Liver (tissue), 7 donors: ENCODE measurements at regions not wholly inside any gene's neighbourhood (a gene's known extent, or its start where the extent isn't known, plus 50 kb on each side); places are given as distances from the start of the nearest gene placed in this dataset.

Experiments used
- DNase-seq: peaks from one replicate; pipeline ENCODE4 v3.0.0-alpha.2; 2017; ENCODE audit warnings: low spot score
- H3K27ac ChIP-seq, 2 donors: one replicate each; pipeline ENCODE4 v1.7.0; 2013; ENCODE audit warnings: inconsistent platforms in 2 of 2, low read length in 2 of 2, control low read depth in 1 of 2, low read depth in 1 of 2, mild to moderate bottlenecking in 1 of 2
- H3K27me3 ChIP-seq, 4 donors: one replicate each; pipeline versions ENCODE4 v1.6.1 to v1.7.0; 2013; ENCODE audit warnings: low read length in 3 of 4, inconsistent platforms in 1 of 4, mild to moderate bottlenecking in 1 of 4, moderate library complexity in 1 of 4; ENCODE audit not compliant: control insufficient read depth in 4 of 4, insufficient read depth in 4 of 4
- H3K36me3 ChIP-seq, 4 donors: one replicate each; pipeline versions ENCODE4 v1.6.1 to v1.7.0; 2013; ENCODE audit warnings: low read length in 3 of 4, mild to moderate bottlenecking in 3 of 4, low read depth in 1 of 4, moderate library complexity in 1 of 4; ENCODE audit not compliant: control insufficient read depth in 4 of 4, insufficient read depth in 3 of 4
- H3K4me1 ChIP-seq, 4 donors: one replicate each; pipeline versions ENCODE4 v1.6.1 to v1.7.0; 2013; ENCODE audit warnings: low read length in 3 of 4, mild to moderate bottlenecking in 3 of 4, moderate library complexity in 1 of 4; ENCODE audit not compliant: control insufficient read depth in 4 of 4, insufficient read depth in 4 of 4
- H3K4me3 ChIP-seq, 3 donors: one replicate each; pipeline versions ENCODE4 v1.6.1 to v1.7.0; 2013; ENCODE audit warnings: low read length in 3 of 3, control low read depth in 1 of 3, low read depth in 1 of 3, mild to moderate bottlenecking in 1 of 3
- H3K9ac ChIP-seq, 2 donors: one replicate each; pipeline ENCODE4 v1.7.0; 2013; ENCODE audit warnings: low read length in 2 of 2, mild to moderate bottlenecking in 2 of 2, moderate library complexity in 2 of 2, control low read depth in 1 of 2, low read depth in 1 of 2
- H3K9me3 ChIP-seq, 4 donors: one replicate each; pipeline versions ENCODE4 v1.6.1 to v1.7.0; 2013; ENCODE audit warnings: low read length in 3 of 4; ENCODE audit not compliant: control insufficient read depth in 4 of 4
- ATF3 ChIP-seq: IDR thresholded peaks from 2 replicates; pipeline ENCODE4 v1.6.1; 2016; ENCODE audit warnings: antibody characterized with exemption
- EGR1 ChIP-seq, 2 donors: IDR thresholded peaks; 2 replicates each; pipeline ENCODE4 v1.6.1; 2016 to 2018; ENCODE audit warnings: antibody characterized with exemption in 2 of 2, low read depth in 2 of 2
- FOXA1 ChIP-seq: IDR thresholded peaks from 2 replicates; pipeline ENCODE4 v1.6.1; 2016; ENCODE audit warnings: antibody characterized with exemption
- GABPA ChIP-seq, 2 donors: IDR thresholded peaks in 1 of 2; conservative IDR thresholded peaks in 1 of 2; 2 replicates each; pipeline ENCODE4 v1.6.1; 2016; ENCODE audit warnings: antibody characterized with exemption in 2 of 2, mild to moderate bottlenecking in 1 of 2, moderate library complexity in 1 of 2
- HNF4A ChIP-seq, 2 donors: conservative IDR thresholded peaks; 2 replicates each; pipeline ENCODE4 v1.6.1; 2016; ENCODE audit warnings: antibody characterized with exemption in 2 of 2, mild to moderate bottlenecking in 2 of 2
- HNF4G ChIP-seq: IDR thresholded peaks from 2 replicates; pipeline ENCODE4 v1.6.1; 2016; ENCODE audit warnings: antibody characterized with exemption
- JUND ChIP-seq, 2 donors: IDR thresholded peaks; 2 replicates each; pipeline ENCODE4 v1.6.1; 2016; ENCODE audit warnings: antibody characterized with exemption in 2 of 2
- MAX ChIP-seq: IDR thresholded peaks from 2 replicates; pipeline ENCODE4 v1.6.1; 2016; ENCODE audit warnings: antibody characterized with exemption
- REST ChIP-seq: IDR thresholded peaks from 2 replicates; pipeline ENCODE4 v1.6.1; 2016; ENCODE audit warnings: antibody characterized with exemption, mild to moderate bottlenecking
- SP1 ChIP-seq: IDR thresholded peaks from 2 replicates; pipeline ENCODE4 v1.6.1; 2018; ENCODE audit warnings: antibody characterized with exemption, mild to moderate bottlenecking
- YY1 ChIP-seq: IDR thresholded peaks from 2 replicates; pipeline ENCODE4 v1.6.1; 2016; ENCODE audit warnings: antibody characterized with exemption, mild to moderate bottlenecking
- WGBS: extraction: QIAGEN DNeasy Blood & Tissue Kit; methylation state at CpG from one replicate; pipeline ENCODE4 v1.1.7; 2013; 5-methylcytosine and 5-hydroxymethylcytosine counted together
- TF ChIP-seq, protein P1 (sequence below): IDR thresholded peaks from 2 replicates; pipeline ENCODE4 v1.6.1; 2016; ENCODE audit warnings: antibody characterized with exemption
- donor health status: healthy.
- donor health status: healthy.
- donor health status: healthy.
- donor health status: healthy.

DNA sequence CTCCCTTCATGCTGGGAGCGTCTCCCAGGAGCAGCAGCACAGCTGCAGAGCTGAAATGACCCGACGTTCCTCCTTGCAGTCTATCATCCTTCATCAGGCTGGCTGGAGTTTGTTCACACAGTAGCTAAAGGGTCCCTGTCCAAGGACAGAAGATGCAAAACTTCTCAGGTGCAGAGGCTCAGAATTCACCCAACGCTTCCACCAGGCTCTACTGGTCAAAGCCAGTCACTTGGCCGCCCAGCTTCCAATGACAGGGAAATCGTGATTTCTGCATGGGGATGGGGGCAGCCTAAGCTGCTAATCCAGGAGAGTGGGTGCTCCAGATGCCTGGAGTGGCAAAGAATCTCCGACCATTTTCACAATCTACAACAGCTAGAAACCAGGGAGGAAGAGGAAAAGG lies 97.0 kb upstream of the SALL3 start:
- 72% methylated on average over 7 of the region's 7 CpGs for WGBS
- no peak overlapping the region for H3K9ac ChIP-seq
- H3K9me3 ChIP-seq: no peaks in the 10 kb centered on the region
- H3K4me3 ChIP-seq: no peak overlapping the region
- H3K36me3 ChIP-seq: no peaks in the 10 kb centered on the region
- TF ChIP-seq, protein P1, sequence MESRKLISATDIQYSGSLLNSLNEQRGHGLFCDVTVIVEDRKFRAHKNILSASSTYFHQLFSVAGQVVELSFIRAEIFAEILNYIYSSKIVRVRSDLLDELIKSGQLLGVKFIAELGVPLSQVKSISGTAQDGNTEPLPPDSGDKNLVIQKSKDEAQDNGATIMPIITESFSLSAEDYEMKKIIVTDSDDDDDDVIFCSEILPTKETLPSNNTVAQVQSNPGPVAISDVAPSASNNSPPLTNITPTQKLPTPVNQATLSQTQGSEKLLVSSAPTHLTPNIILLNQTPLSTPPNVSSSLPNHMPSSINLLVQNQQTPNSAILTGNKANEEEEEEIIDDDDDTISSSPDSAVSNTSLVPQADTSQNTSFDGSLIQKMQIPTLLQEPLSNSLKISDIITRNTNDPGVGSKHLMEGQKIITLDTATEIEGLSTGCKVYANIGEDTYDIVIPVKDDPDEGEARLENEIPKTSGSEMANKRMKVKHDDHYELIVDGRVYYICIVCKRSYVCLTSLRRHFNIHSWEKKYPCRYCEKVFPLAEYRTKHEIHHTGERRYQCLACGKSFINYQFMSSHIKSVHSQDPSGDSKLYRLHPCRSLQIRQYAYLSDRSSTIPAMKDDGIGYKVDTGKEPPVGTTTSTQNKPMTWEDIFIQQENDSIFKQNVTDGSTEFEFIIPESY: no peak
- no peak for TF ChIP-seq SP1
- no peak for TF ChIP-seq HNF4G
- no peak for TF ChIP-seq MAX
- TF ChIP-seq ATF3: no peak
- no peak for DNase-seq
- H3K4me1 ChIP-seq: no peaks in the 10 kb centered on the region
- no peaks in the 10 kb centered on the region for H3K27me3 ChIP-seq
- H3K27ac ChIP-seq: no peak overlapping the region

- no peak overlapping the region for H3K9ac ChIP-seq
- no peak for TF ChIP-seq SP1
- no peak for TF ChIP-seq JUND (IDR thresholded peaks at IDR 0.05)
- no peak overlapping the region for H3K27ac ChIP-seq
- whole genome bisulfite sequencing: 86% methylated on average over 4 of the region's 4 CpGs
- H3K9me3 ChIP-seq: no peaks in the 10 kb centered on the region
- no peak for DNase-seq
- H3K4me1 ChIP-seq: no peaks in the 10 kb centered on the region
- no peaks in the 10 kb centered on the region for H3K27me3 ChIP-seq
- H3K36me3 ChIP-seq: no peaks in the 10 kb centered on the region
- no peak overlapping the region for H3K4me3 ChIP-seq
Observed at GRCh38 chr18:78883501-78883900, 96.1 kb upstream of the SALL3 start.

DNA sequence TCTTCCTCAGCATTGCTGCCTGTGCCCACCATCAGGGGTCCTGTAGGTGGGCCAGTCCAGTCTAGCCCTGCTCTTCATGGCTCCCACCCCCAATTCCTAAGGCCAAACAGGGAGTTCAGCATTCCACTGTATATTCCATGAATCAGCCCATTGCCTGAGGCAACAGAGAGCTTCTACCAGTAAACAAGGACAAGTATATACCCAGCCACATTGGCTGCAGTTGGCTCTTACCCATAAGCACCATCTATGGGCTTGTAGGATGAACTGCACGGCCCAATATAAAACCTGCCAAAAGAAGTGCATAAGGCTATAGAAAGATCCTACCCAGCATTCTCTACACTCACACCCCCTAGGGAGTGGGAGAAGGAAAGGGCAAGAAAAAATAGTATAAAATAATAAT lies 95.1 kb upstream of the SALL3 start:
- DNase-seq: no peak

More for the DNA sequence above, 95.1 kb upstream of the SALL3 start:
- 81% methylated on average over 1 of the region's 1 CpG for WGBS
- Histone ChIP-seq H3K4me1 (no peaks in the 10 kb centered on the region), H3K9me3 (peaks cover 0 to 9% (median under 1%) of the 10 kb centered on the region in 4 donors), H3K4me3 (no peak overlapping the region), H3K9ac (no peak overlapping the region), H3K36me3 (no peaks in the 10 kb centered on the region), H3K27me3 (no peaks in the 10 kb centered on the region), H3K27ac (no peak overlapping the region)
- no peak for TF ChIP-seq FOXA1
- TF ChIP-seq GABPA (IDR thresholded peaks at IDR 0.05 in 1 of 2, conservative IDR thresholded peaks at IDR 0.05 in 1 of 2): no peak
- TF ChIP-seq SP1: no peak
- no peak for TF ChIP-seq ATF3
- no peak for TF ChIP-seq EGR1 (IDR thresholded peaks at IDR 0.05; ENCODE audit: low read depth in 2 of 2)
- no peak for TF ChIP-seq HNF4A (conservative IDR thresholded peaks at IDR 0.05)
- TF ChIP-seq HNF4G: no peak
- no peak for TF ChIP-seq JUND (IDR thresholded peaks at IDR 0.05)
- no peak for TF ChIP-seq MAX
- TF ChIP-seq REST: no peak
- no peak for TF ChIP-seq YY1
